ENCODE measurements at regions not wholly inside any gene's neighbourhood (a gene's known extent, or its start where the extent isn't known, plus 50 kb on each side); places are given as distances from the start of the nearest gene placed in this dataset.

DNA sequence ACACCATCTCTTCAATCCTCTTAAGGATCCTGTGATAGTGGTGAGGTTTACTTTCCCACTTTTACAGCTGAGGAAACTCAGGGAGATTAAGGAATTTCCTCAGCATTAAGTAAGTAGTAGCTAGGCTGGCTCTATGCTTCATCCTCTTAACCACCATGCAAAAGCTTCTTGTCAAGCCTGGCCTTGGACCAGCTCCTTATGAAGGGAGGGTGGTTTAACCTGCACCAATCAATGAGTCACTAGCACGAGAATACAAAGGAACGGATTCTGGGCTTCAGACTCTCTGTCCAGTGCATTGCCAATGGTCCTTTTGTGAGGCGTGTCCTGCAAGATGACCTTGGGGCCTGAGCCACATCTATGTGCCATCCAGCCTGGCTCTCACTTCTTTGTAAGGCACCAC is 202.0 kb upstream of the CFAP20DC start:
- TF ChIP-seq, protein P1, sequence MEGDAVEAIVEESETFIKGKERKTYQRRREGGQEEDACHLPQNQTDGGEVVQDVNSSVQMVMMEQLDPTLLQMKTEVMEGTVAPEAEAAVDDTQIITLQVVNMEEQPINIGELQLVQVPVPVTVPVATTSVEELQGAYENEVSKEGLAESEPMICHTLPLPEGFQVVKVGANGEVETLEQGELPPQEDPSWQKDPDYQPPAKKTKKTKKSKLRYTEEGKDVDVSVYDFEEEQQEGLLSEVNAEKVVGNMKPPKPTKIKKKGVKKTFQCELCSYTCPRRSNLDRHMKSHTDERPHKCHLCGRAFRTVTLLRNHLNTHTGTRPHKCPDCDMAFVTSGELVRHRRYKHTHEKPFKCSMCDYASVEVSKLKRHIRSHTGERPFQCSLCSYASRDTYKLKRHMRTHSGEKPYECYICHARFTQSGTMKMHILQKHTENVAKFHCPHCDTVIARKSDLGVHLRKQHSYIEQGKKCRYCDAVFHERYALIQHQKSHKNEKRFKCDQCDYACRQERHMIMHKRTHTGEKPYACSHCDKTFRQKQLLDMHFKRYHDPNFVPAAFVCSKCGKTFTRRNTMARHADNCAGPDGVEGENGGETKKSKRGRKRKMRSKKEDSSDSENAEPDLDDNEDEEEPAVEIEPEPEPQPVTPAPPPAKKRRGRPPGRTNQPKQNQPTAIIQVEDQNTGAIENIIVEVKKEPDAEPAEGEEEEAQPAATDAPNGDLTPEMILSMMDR (IDR thresholded peaks at IDR 0.05), result no peak
- TF ChIP-seq JUN (IDR thresholded peaks at IDR 0.05) (no peak), ESRRA (IDR thresholded peaks at IDR 0.05; ENCODE audit: borderline replicate concordance, low read length) (no peak), GATA3 (IDR thresholded peaks at IDR 0.05; ENCODE audit: borderline replicate concordance) (no peak)
